H9 (cell line): ENCODE measurements at regions not wholly inside any gene's neighbourhood (a gene's known extent, or its start where the extent isn't known, plus 50 kb on each side); places are given as distances from the start of the nearest gene placed in this dataset.

ENCODE experiments used
- DNase-seq: peaks from one replicate; pipeline ENCODE4 v3.0.0-alpha.2; 2017
- H2AFZ ChIP-seq: one replicate; pipeline ENCODE4 v1.6.1; 2013; ENCODE audit warnings: mild to moderate bottlenecking, low read length, control low read depth, moderate library complexity
- H2AK5ac ChIP-seq: 2 replicates; pipeline ENCODE4 v1.6.1; 2013; ENCODE audit warnings: low read length, control low read depth, mixed read lengths; ENCODE audit not compliant: insufficient read length
- H2BK120ac ChIP-seq: one replicate; pipeline ENCODE4 v1.6.1; 2013; ENCODE audit warnings: low read depth, mild to moderate bottlenecking, low read length, control low read depth, inconsistent platforms; ENCODE audit not compliant: poor library complexity, severe bottlenecking
- H2BK12ac ChIP-seq: 2 replicates; pipeline ENCODE4 v1.6.1; 2013; ENCODE audit warnings: low read length, control low read depth, mixed read lengths, low read depth; ENCODE audit not compliant: insufficient read length
- H2BK15ac ChIP-seq: 2 replicates; pipeline ENCODE4 v1.6.1; 2013; ENCODE audit warnings: low read depth, low read length, control low read depth
- H2BK20ac ChIP-seq: one replicate; pipeline ENCODE4 v1.6.1; 2013; ENCODE audit warnings: low read depth, mild to moderate bottlenecking, low read length, control low read depth, inconsistent platforms; ENCODE audit not compliant: poor library complexity, severe bottlenecking
- H2BK5ac ChIP-seq: 2 replicates; pipeline ENCODE4 v1.6.1; 2013; ENCODE audit warnings: low read length, control low read depth, mixed read lengths; ENCODE audit not compliant: insufficient read length
- H3K14ac ChIP-seq: 2 replicates; pipeline ENCODE4 v1.6.1; 2013; ENCODE audit warnings: low read length, control low read depth; ENCODE audit not compliant: insufficient read depth
- H3K18ac ChIP-seq: 2 replicates; pipeline ENCODE4 v1.6.1; 2013; ENCODE audit warnings: low read depth, mild to moderate bottlenecking, mixed read lengths, low read length, control low read depth; ENCODE audit not compliant: insufficient read length
- H3K23ac ChIP-seq: 2 replicates; pipeline ENCODE4 v1.6.1; 2013; ENCODE audit warnings: low read length, control low read depth, mixed read lengths, low read depth; ENCODE audit not compliant: insufficient read length
- H3K23me2 ChIP-seq: 2 replicates; pipeline ENCODE4 v1.6.1; 2013; ENCODE audit warnings: low read depth, mild to moderate bottlenecking, mixed read lengths, low read length, control low read depth; ENCODE audit not compliant: insufficient read length, poor library complexity, severe bottlenecking
- H3K27ac ChIP-seq: 2 replicates; pipeline ENCODE4 v1.5.1; 2013; ENCODE audit warnings: low read length, control low read depth, mixed read lengths, low read depth; ENCODE audit not compliant: insufficient read length
- H3K27me3 ChIP-seq: 2 replicates; pipeline ENCODE4 v1.6.1; 2013; ENCODE audit warnings: low read length, control low read depth, inconsistent platforms; ENCODE audit not compliant: insufficient read depth
- H3K4ac ChIP-seq: 2 replicates; pipeline ENCODE4 v1.6.1; 2013; ENCODE audit warnings: low read depth, mild to moderate bottlenecking, control low read depth, inconsistent platforms, low read length, moderate library complexity
- H3K4me1 ChIP-seq: 2 replicates; pipeline ENCODE4 v1.6.1; 2013; ENCODE audit warnings: low read length, control low read depth, inconsistent platforms; ENCODE audit not compliant: insufficient read depth
- H3K4me2 ChIP-seq: 2 replicates; pipeline ENCODE4 v1.6.1; 2013; ENCODE audit warnings: low read length, control low read depth, mixed read lengths; ENCODE audit not compliant: insufficient read length, insufficient read depth
- H3K56ac ChIP-seq: 2 replicates; pipeline ENCODE4 v1.6.1; 2013; ENCODE audit warnings: low read depth, mild to moderate bottlenecking, mixed read lengths, low read length, control low read depth; ENCODE audit not compliant: insufficient read length
- H3K79me1 ChIP-seq: 2 replicates; pipeline ENCODE4 v1.6.1; 2013; ENCODE audit warnings: low read depth, mild to moderate bottlenecking, moderate library complexity, low read length, control low read depth, inconsistent platforms; ENCODE audit not compliant: insufficient read depth, poor library complexity, severe bottlenecking
- H3K79me2 ChIP-seq: 2 replicates; pipeline ENCODE4 v1.6.1; 2013; ENCODE audit warnings: low read length, control low read depth, inconsistent platforms; ENCODE audit not compliant: insufficient read depth
- H3K9ac ChIP-seq: 2 replicates; pipeline ENCODE4 v1.6.1; 2013; ENCODE audit warnings: low read length, control low read depth, mixed read lengths; ENCODE audit not compliant: insufficient read length; ENCODE audit errors: extremely low read depth
- H3K9me3 ChIP-seq: one replicate; pipeline ENCODE4 v1.6.1; 2013; ENCODE audit warnings: low read depth, low read length, inconsistent platforms; ENCODE audit not compliant: control insufficient read depth
- H3T11ph ChIP-seq: one replicate; pipeline ENCODE4 v1.6.1; 2013; ENCODE audit warnings: mild to moderate bottlenecking, low read length, control low read depth, inconsistent platforms
- H4K20me1 ChIP-seq: one replicate; pipeline ENCODE4 v1.6.1; 2013; ENCODE audit not compliant: control insufficient read depth, insufficient read length, insufficient read depth
- H4K5ac ChIP-seq: 2 replicates; pipeline ENCODE4 v1.6.1; 2013; ENCODE audit warnings: low read depth, mild to moderate bottlenecking, mixed read lengths, low read length, control low read depth; ENCODE audit not compliant: insufficient read length
- H4K8ac ChIP-seq: replicated peaks from 2 replicates; pipeline ENCODE4 v1.6.1; 2013; ENCODE audit warnings: low read length, control low read depth, mixed read lengths, low read depth; ENCODE audit not compliant: insufficient read length
- H4K91ac ChIP-seq: 2 replicates; pipeline ENCODE4 v1.6.1; 2013; ENCODE audit warnings: low read depth, mild to moderate bottlenecking, moderate library complexity, mixed read lengths, low read length, control low read depth; ENCODE audit not compliant: insufficient read length
- H3K27ac Mint-ChIP-seq, 3 experiments: 2 replicates in 2 of 3; 3 replicates in 1 of 3; pipeline ENCODE4 v1.8.0; 2020 to 2021; ENCODE audit warnings: mixed read lengths in 3 of 3, mild to moderate bottlenecking in 1 of 3, moderate library complexity in 1 of 3
- H3K27me3 Mint-ChIP-seq: 2 replicates; pipeline ENCODE4 v1.8.0; 2021; ENCODE audit warnings: low read depth, mild to moderate bottlenecking, moderate library complexity, mixed read lengths
- H3K36me3 Mint-ChIP-seq, 3 experiments: 2 replicates in 2 of 3; 3 replicates in 1 of 3; pipeline ENCODE4 v1.8.0; 2020 to 2021; ENCODE audit warnings: low read depth in 3 of 3, mixed read lengths in 3 of 3; ENCODE audit not compliant: insufficient read depth in 1 of 3
- H3K4me1 Mint-ChIP-seq, 2 experiments: 2 replicates each; pipeline ENCODE4 v1.8.0; 2020; ENCODE audit warnings: mixed read lengths in 2 of 2
- H3K4me3 Mint-ChIP-seq, 2 experiments: 2 replicates in 1 of 2; 3 replicates in 1 of 2; pipeline ENCODE4 v1.8.0; 2020 to 2021; ENCODE audit warnings: mild to moderate bottlenecking in 2 of 2, mixed read lengths in 2 of 2, moderate library complexity in 1 of 2
- H3K9me3 Mint-ChIP-seq, 2 experiments: 2 replicates in 1 of 2; 3 replicates in 1 of 2; pipeline ENCODE4 v1.8.0; 2020; ENCODE audit warnings: mild to moderate bottlenecking in 2 of 2, mixed read lengths in 2 of 2, moderate library complexity in 1 of 2
- WGBS: extraction: QIAGEN DNeasy Blood & Tissue Kit; methylation state at CpG from one replicate; pipeline ENCODE4 v1.1.7; 2013; ENCODE audit warnings: missing lambda C conversion rate, low lambda C conversion rate, mixed read lengths; ENCODE audit not compliant: insufficient read length; ENCODE audit errors: extremely low coverage; 5-methylcytosine and 5-hydroxymethylcytosine counted together
- TF ChIP-seq, protein P1 (sequence below): fragments of 200-600 bp; sonication (generic); conservative IDR thresholded peaks from 3 replicates; pipeline ENCODE4 v1.8.0; 2021; ENCODE audit warnings: antibody characterized with exemption, mild to moderate bottlenecking

DNA sequence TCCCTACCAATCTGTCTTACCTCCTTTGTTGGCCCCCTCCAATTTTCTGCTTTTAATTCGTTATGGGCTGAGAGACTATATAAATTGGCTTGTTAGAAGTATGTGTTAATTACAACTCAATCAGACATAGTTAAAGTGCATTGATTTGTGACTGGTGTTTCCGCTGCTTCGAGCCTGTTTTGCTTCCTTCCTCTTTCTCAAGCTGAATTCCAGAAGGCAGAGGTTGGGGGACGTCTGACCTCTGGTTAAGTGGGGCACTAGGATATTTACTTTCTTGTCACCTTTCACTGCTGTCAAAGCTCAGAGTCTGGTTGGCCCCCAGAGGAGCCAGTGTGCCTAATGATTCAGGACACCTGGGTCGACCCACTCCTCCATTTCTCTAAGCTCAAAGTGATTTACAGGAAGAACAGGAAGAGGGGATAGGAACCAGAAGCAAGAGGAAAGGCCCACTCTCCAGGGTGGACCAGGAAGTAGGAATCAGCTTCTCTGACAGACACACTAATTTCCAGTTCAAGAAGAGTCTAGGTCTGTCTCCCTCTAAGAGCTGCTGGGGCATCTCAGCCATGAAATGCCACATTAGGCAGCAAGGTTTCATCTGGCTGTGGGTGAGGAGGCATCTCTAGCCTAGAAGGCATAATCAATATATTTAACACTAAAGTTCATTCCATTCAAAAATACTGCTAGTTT, 397.2 kb upstream of the NPVF start:
- H3K4me1 ChIP-seq, result peaks cover 3% of the 10 kb centered on the region; the same call in 1 of the 2 replicates
- no peak overlapping the region for H2BK5ac ChIP-seq
- H3K4me1 Mint-ChIP-seq, result peaks cover 13% of the 10 kb centered on the region in 2 experiments
- no peaks in the 10 kb centered on the region for H3K23me2 ChIP-seq
- no peak overlapping the region for H3T11ph ChIP-seq
- H3K56ac ChIP-seq, result no peak overlapping the region
- no peaks in the 10 kb centered on the region for H3K79me1 ChIP-seq
- no peak for DNase-seq
- H3K27ac Mint-ChIP-seq, result no peak overlapping the region
- H3K14ac ChIP-seq, result no peak overlapping the region
- no peaks in the 10 kb centered on the region for H4K20me1 ChIP-seq
- H3K27me3 ChIP-seq, result no peaks in the 10 kb centered on the region
- no peak overlapping the region for H3K27ac ChIP-seq
- H3K4me3 Mint-ChIP-seq, result no peak overlapping the region
- H2AK5ac ChIP-seq, result no peak overlapping the region
- no peak overlapping the region for H3K9ac ChIP-seq
- no peak overlapping the region for H2BK15ac ChIP-seq
- H3K79me2 ChIP-seq, result no peaks in the 10 kb centered on the region
- H2BK120ac ChIP-seq, result no peak overlapping the region
- no peak overlapping the region for H3K18ac ChIP-seq
- no peak overlapping the region for H2BK20ac ChIP-seq
- no peak overlapping the region for H4K8ac ChIP-seq
- no peak overlapping the region for H3K4ac ChIP-seq
- TF ChIP-seq, protein P1, sequence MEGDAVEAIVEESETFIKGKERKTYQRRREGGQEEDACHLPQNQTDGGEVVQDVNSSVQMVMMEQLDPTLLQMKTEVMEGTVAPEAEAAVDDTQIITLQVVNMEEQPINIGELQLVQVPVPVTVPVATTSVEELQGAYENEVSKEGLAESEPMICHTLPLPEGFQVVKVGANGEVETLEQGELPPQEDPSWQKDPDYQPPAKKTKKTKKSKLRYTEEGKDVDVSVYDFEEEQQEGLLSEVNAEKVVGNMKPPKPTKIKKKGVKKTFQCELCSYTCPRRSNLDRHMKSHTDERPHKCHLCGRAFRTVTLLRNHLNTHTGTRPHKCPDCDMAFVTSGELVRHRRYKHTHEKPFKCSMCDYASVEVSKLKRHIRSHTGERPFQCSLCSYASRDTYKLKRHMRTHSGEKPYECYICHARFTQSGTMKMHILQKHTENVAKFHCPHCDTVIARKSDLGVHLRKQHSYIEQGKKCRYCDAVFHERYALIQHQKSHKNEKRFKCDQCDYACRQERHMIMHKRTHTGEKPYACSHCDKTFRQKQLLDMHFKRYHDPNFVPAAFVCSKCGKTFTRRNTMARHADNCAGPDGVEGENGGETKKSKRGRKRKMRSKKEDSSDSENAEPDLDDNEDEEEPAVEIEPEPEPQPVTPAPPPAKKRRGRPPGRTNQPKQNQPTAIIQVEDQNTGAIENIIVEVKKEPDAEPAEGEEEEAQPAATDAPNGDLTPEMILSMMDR, result no peak
- H3K4me2 ChIP-seq, result no peak overlapping the region
- no CpG with 5 or more reads among the region's 5 CpGs for WGBS
- H3K36me3 Mint-ChIP-seq, result no peaks in the 10 kb centered on the region
- H2BK12ac ChIP-seq, result no peak overlapping the region
- H4K5ac ChIP-seq, result no peak overlapping the region
- no peak overlapping the region for H3K23ac ChIP-seq
- no peaks in the 10 kb centered on the region for H3K9me3 Mint-ChIP-seq
- H4K91ac ChIP-seq, result no peak overlapping the region
- H2AFZ ChIP-seq, result no peak overlapping the region
- no peaks in the 10 kb centered on the region for H3K9me3 ChIP-seq
- H3K27me3 Mint-ChIP-seq, result no peaks in the 10 kb centered on the region; the same call in 1 of the 2 replicates
